ENCODE measurements at regions not wholly inside any gene's neighbourhood (a gene's known extent, or its start where the extent isn't known, plus 50 kb on each side); places are given as distances from the start of the nearest gene placed in this dataset.
"Not testable (repeated sequence)": the region's sequence is repeated elsewhere in the genome, so short reads cannot be mapped to it uniquely, and the experiment has no call there.

- no peak for DNase-seq
Observed at GRCh38 chr6:153368131-153368530, 237.0 kb upstream of the RGS17 start.

DNA sequence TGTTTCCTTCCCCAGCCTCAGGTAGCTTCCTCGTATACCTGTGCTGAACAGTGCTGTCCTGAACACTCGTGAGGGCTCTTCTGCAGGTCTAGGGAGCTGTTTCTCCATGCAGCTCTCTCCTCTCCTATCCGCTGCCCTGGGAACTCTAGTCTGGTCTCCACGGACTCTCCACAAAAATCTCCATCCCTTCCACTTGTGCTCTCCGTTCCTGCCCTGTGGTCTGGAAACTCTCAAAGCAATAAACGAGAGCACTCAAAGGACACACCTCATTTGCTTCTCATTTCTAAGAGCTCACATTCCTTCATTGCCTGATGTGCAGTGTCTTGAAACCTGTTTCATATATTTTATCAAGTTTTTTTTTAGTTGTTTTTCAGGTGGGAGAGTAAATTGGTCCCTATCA is 235.9 kb upstream of the RGS17 start:
- DNase-seq: no peak

- DNase-seq: no peak
Observed at GRCh38 chr6:153357391-153357790, 226.3 kb upstream of the RGS17 start.

DNA sequence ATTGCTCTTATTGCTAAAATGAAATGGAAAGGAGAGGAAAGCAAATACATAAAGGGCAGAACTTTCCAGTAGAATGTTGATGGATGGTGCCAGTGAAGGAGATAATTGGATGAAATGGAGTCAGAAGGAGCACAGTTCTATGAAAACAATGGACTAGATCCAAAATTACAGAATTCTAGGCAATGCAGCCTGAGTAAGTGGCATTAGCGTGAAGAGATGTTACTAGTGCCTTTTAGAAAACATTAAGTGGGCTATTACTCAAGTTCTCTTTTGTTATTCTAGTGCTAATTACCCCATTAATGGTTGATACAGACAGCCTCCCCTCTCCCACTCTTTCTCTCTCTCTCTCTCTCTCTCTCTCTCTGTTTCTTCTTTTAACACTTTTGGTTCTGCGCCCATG is 209.5 kb upstream of the RGS17 start:
- no peak for DNase-seq

DNA sequence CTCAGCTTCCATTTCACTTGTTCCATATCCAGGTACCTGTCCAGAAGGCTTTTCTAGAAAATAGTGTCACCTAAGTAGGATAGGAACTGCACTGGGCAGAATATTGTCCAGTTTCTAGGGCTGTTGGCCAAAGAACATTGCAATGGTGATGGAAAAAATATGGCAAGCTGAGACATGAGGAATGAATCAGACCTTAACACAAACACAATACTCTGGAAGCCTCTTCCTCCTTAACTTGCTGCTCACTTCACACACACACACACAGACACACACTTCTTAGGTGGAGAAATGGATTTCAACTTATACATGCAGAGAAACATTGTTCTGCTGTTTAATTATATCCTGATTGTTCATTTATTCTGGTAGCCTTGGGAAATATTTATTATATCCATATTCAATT is 203.0 kb upstream of the RGS17 start:
- no peak for DNase-seq

GRCh38 chr6:153331221-153331620 is 200.1 kb upstream of the RGS17 start:
- DNase-seq: not testable (repeated sequence)

GRCh38 chr6:153328194-153328593 is 197.1 kb upstream of the RGS17 start:
- DNase-seq: no peak

DNA sequence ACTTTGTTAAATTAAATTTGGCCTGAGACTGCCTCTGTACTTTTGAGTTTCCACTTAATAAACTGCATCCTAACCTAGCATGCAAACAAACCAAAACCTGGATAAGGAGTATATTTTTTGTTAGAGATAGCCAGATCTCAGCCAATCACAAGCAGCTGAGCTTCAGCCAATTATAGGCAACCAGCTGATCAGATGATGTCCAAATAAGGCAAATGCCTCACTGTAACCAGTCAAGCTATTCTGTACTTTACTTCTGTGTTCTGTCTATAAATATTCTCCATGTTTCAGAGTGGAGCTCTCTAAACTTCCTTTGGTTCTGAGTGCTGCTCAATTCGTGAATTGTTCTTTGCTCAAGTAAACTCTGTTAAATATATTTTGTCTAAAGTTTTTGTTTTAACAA is 194.6 kb upstream of the RGS17 start:
- DNase-seq: no peak

DNA sequence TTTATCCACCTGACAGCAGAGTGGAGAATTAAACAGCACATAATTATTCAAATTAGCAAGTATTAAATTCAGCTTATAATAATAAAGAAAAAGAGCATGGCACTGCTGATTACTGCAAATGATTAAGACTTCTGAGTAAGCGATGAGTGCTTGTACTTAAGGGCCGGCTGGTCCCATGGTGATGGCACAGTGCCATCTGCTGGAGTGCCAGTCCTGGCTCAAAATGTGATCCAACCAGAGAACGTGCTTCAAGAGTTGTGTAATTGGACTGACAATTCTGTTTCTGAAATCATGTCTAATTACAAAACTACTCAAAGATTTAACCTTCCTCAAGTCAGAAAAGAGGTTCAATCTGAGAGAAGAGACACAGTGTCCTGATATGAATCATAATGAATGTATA is 181.6 kb upstream of the RGS17 start:
- peak; percentile 71 for DNase-seq

- DNase-seq: no peak
Observed at GRCh38 chr6:153309651-153310050, 178.6 kb upstream of the RGS17 start.

DNA sequence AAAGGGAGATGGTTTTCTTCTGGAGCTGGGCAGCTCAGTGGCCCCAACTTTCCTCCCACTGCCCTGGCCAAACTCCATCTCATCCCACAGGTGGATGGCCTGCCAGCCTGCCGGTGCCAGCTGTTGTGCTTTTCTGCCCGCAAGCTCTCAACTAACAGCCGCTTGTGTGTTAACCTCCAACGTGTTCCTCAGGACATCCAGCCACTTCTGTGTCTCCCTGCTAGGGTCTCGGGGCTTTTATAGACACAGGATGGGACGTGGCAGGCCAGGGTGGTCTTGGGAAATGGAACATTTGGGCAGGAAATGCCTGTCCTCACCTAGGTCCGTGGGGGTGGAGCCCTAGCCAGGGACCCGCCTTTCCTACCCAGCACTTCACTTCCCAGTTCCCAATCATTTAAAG is 171.1 kb upstream of the RGS17 start:
- DNase-seq: no peak

- DNase-seq: no peak
Observed at GRCh38 chr6:153301602-153302001, 170.5 kb upstream of the RGS17 start.

DNA sequence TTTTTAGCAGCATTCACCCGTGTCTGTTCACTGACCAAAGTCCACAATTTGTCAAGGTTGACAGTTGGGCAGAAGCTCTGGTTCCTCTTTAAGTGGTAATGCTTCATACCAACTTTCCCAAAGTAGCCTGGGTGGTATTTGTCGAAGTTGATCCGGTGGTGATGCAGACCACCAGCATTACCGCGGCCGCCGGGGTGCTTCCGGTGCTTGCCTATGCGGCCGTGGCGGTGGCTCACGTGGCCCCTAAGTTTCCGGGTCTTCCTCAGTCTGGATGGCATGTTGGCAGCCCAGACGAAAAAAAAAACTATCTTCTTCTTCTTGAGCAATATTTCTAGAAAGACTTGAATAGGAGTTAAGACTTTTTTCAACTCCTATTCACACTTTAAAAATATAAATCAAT is 151.4 kb upstream of the RGS17 start:
- not testable (repeated sequence) for DNase-seq

DNA sequence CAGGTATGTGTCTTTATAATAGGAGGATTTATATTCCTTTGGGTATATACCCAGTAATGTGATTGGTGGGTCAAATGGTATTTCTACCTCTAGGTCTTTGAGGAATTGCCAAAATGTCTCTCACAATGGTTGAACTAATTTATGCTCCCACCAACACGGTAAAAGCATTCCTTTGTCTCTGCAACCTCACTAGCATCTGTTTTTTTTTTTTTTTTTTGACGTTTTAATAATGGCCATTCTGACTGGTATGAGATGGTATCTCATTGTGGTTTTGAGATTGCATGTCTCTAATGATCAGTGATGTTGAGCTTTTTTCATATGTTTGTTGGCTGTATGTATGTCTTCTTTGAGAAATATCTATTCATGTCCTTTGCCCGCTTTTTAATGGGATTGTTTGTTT is 144.9 kb upstream of the RGS17 start:
- DNase-seq: no peak

- no peak for DNase-seq
Observed at GRCh38 chr6:153272201-153272980, 141.3 kb upstream of the RGS17 start.

- no peak for DNase-seq
Observed at GRCh38 chr6:153263489-153263888, 132.4 kb upstream of the RGS17 start.

DNA sequence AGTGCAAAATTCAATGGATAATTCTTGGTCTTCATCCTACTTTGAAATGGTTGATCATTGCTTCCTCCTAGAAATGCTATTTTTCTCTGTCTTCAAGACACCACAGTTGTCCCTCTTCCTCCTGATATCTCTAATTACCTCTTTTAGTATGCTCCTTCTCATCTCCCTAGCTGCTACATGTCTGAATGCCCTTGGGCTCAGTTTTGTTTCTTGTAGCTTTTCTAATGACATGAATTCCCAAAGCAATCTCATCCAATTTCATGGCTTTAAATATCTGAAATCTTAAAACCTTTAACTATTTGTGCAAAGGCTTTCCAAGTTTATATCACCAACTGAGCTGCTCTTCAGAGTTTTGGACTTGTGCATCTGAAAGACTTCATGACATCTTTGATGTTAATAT is 120.2 kb upstream of the RGS17 start:
- no peak for DNase-seq

DNA sequence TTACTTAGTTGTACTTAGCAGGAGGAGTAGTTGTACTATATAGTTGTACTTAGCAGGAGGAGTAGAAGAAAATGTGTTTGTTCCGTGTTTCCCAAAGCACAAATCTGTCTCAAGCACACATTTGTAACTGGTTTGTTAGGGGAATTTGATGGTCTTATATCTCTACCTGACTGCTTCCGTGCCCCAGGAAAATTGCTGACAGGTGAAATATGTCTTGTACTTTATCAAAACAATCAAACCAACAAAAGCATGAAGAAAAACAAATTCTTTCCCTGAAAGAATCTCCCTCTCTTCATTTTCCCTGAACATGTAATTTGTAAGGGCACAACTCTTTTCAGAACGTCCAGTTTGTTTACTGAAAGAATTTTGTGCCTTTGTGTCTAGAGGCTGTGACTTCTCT is 106.6 kb upstream of the RGS17 start:
- DNase-seq: no peak

- DNase-seq: peak; percentile 2
Observed at GRCh38 chr6:153231048-153231646, 100.1 kb upstream of the RGS17 start.

GRCh38 chr6:153218184-153218792 is 87.2 kb upstream of the RGS17 start:
- no peak for DNase-seq

- DNase-seq: no peak
Observed at GRCh38 chr6:153216789-153217188, 85.7 kb upstream of the RGS17 start.

GRCh38 chr6:153215242-153215641 is 84.2 kb upstream of the RGS17 start:
- DNase-seq: no peak

GRCh38 chr6:153214436-153214835 is 83.4 kb upstream of the RGS17 start:
- no peak for DNase-seq

GRCh38 chr6:153210083-153210482 is 79.0 kb upstream of the RGS17 start:
- no peak for DNase-seq

All from NCI-H2029 treated with DMSO at 0.1 percent for 48 hours (cell line).